ENCODE measurements at regions not wholly inside any gene's neighbourhood (a gene's known extent, or its start where the extent isn't known, plus 50 kb on each side); places are given as distances from the start of the nearest gene placed in this dataset.

DNA sequence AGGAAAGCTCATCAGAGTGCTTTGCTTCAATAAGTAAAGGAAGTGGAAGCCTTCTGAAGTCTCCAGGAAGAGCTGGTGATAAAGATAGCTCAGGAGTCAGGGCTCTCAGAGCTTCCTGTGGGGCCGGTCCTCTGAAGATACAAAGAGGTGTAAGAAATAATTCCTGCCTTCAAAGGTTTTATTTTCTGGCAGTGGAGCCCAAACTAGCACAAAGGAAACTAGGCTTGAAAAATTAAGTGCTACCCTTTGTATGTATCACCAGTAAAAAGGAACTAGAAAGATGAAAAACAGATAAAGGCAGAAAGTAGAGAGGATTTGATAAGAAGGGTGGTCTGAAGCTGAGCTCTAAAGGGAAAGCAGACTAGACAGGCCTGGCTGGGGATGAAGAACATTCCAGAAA, 204.1 kb upstream of the SASH1 start:
- H3K4me3 ChIP-seq (ENCODE audit: low read length in 3 of 3): no peak overlapping the region
- H3K4me1 ChIP-seq (ENCODE audit: control insufficient read depth in 2 of 3, insufficient read depth in 2 of 3, low read depth in 1 of 3, low read length in 3 of 3): peaks cover 0 to 2% (median 0%) of the 10 kb centered on the region in 3 donors
- TF ChIP-seq, protein P1, sequence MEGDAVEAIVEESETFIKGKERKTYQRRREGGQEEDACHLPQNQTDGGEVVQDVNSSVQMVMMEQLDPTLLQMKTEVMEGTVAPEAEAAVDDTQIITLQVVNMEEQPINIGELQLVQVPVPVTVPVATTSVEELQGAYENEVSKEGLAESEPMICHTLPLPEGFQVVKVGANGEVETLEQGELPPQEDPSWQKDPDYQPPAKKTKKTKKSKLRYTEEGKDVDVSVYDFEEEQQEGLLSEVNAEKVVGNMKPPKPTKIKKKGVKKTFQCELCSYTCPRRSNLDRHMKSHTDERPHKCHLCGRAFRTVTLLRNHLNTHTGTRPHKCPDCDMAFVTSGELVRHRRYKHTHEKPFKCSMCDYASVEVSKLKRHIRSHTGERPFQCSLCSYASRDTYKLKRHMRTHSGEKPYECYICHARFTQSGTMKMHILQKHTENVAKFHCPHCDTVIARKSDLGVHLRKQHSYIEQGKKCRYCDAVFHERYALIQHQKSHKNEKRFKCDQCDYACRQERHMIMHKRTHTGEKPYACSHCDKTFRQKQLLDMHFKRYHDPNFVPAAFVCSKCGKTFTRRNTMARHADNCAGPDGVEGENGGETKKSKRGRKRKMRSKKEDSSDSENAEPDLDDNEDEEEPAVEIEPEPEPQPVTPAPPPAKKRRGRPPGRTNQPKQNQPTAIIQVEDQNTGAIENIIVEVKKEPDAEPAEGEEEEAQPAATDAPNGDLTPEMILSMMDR (IDR thresholded peaks at IDR 0.05; ENCODE audit: borderline replicate concordance, extremely low read depth, insufficient read depth): no peak
- intact Hi-C loops (cut with DNase I): no loop called here
- no peaks in the 10 kb centered on the region for H3K36me3 ChIP-seq (ENCODE audit: control insufficient read depth in 2 of 3, insufficient read depth in 3 of 3, low read length in 3 of 3)
- FAIRE-seq (no peak), DNase-seq (no peak)
- no peaks in the 10 kb centered on the region for H3K27me3 ChIP-seq (ENCODE audit: control insufficient read depth, insufficient read depth, low read length)
- no peak overlapping the region for H3K27ac ChIP-seq (ENCODE audit: low read depth in 2 of 2, low read length in 2 of 2)
- no peaks in the 10 kb centered on the region for H3K9me3 ChIP-seq (ENCODE audit: control insufficient read depth in 2 of 3, insufficient read depth in 1 of 3, low read length in 3 of 3)
- no peak overlapping the region for H3K9ac ChIP-seq (ENCODE audit: low read length in 3 of 3)

GRCh38 chr6:148140772-148141557, 201.7 kb upstream of the SASH1 start:
- DNase-seq: no peak
- H3K9me3 ChIP-seq (ENCODE audit: control insufficient read depth in 2 of 3, insufficient read depth in 1 of 3, low read length in 3 of 3): no peaks in the 10 kb centered on the region
- TF ChIP-seq, protein P1 (IDR thresholded peaks at IDR 0.05; ENCODE audit: borderline replicate concordance, extremely low read depth, insufficient read depth): no peak
- no peak overlapping the region for H3K4me3 ChIP-seq (ENCODE audit: low read length in 3 of 3)
- no peak overlapping the region for H3K27ac ChIP-seq (ENCODE audit: low read depth in 2 of 2, low read length in 2 of 2)
- no peaks in the 10 kb centered on the region for H3K36me3 ChIP-seq (ENCODE audit: control insufficient read depth in 2 of 3, insufficient read depth in 3 of 3, low read length in 3 of 3)
- intact Hi-C loops (cut with DNase I): no loop called here
- no peaks in the 10 kb centered on the region for H3K4me1 ChIP-seq (ENCODE audit: control insufficient read depth in 2 of 3, insufficient read depth in 2 of 3, low read depth in 1 of 3, low read length in 3 of 3)
- no peaks in the 10 kb centered on the region for H3K27me3 ChIP-seq (ENCODE audit: control insufficient read depth, insufficient read depth, low read length)
- FAIRE-seq: no peak
- no peak overlapping the region for H3K9ac ChIP-seq (ENCODE audit: low read length in 3 of 3)

DNA sequence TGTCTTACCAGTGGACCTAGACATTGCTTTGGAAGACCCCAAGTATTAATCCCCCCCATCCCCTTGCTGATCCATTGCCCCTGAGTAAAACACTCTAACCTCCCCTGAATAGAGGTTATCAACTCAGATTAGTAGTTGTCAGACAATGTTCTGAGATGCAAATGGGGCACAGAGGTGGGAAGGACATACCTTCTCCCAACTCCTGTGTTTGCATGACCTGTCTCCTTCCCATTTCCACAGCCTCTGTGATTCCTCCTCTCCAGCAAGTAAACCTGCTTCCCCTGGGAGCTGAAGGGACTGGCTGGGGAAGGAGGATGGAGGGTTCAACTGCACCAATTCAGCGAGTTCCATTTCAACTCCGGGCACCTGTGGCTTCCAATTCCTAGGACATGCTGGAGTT, 199.8 kb upstream of the SASH1 start:
- H3K27me3 ChIP-seq (ENCODE audit: control insufficient read depth, insufficient read depth, low read length): no peaks in the 10 kb centered on the region
- H3K4me3 ChIP-seq (ENCODE audit: low read length in 3 of 3): no peak overlapping the region
- H3K36me3 ChIP-seq (ENCODE audit: control insufficient read depth in 2 of 3, insufficient read depth in 3 of 3, low read length in 3 of 3): no peaks in the 10 kb centered on the region
- H3K4me1 ChIP-seq (ENCODE audit: control insufficient read depth in 2 of 3, insufficient read depth in 2 of 3, low read depth in 1 of 3, low read length in 3 of 3): no peaks in the 10 kb centered on the region
- H3K9ac ChIP-seq (ENCODE audit: low read length in 3 of 3): no peak overlapping the region
- intact Hi-C loops (cut with DNase I): no loop called here
- FAIRE-seq (no peak), DNase-seq (no peak)
- no peaks in the 10 kb centered on the region for H3K9me3 ChIP-seq (ENCODE audit: control insufficient read depth in 2 of 3, insufficient read depth in 1 of 3, low read length in 3 of 3)
- TF ChIP-seq, protein P1 (IDR thresholded peaks at IDR 0.05; ENCODE audit: borderline replicate concordance, extremely low read depth, insufficient read depth): no peak
- H3K27ac ChIP-seq (ENCODE audit: low read depth in 2 of 2, low read length in 2 of 2): no peak overlapping the region

All from kidney (tissue), 13 donors.